CD4-positive, CD25-positive, alpha-beta regulatory T cell (primary cell): ENCODE measurements at regions not wholly inside any gene's neighbourhood (a gene's known extent, or its start where the extent isn't known, plus 50 kb on each side); places are given as distances from the start of the nearest gene placed in this dataset.

Source experiments
- ATAC-seq, 2 donors: fragments of 150-1000 bp; cut with Tn5 transposase; one replicate each; pipeline ENCODE4 v1.10.0; 2021; ENCODE audit warnings: low read depth in 2 of 2, moderate number of reproducible peaks in 2 of 2, moderate library complexity in 1 of 2
- DNase-seq, 3 donors: peaks; one replicate each; pipeline versions ENCODE4 v3.0.0 to v3.0.0-alpha.2; 2012 to 2022; ENCODE audit warnings: mixed read lengths in 1 of 3
- H3K27ac ChIP-seq: one replicate; pipeline ENCODE4 v1.7.0; 2013; ENCODE audit warnings: mild to moderate bottlenecking, low read length; ENCODE audit not compliant: insufficient read depth, poor library complexity, severe bottlenecking
- H3K27me3 ChIP-seq: one replicate; pipeline ENCODE4 v1.7.0; 2013; ENCODE audit warnings: low read length; ENCODE audit not compliant: control insufficient read depth, insufficient read depth
- H3K36me3 ChIP-seq: one replicate; pipeline ENCODE4 v1.7.0; 2013; ENCODE audit warnings: mild to moderate bottlenecking, low read length, moderate library complexity; ENCODE audit not compliant: control insufficient read depth, insufficient read depth
- H3K4me1 ChIP-seq: 2 replicates; pipeline ENCODE4 v1.7.0; 2013; ENCODE audit warnings: mild to moderate bottlenecking, low read length; ENCODE audit not compliant: insufficient read depth, control insufficient read depth, poor library complexity, severe bottlenecking
- H3K4me3 ChIP-seq: one replicate; pipeline ENCODE4 v1.7.0; 2013; ENCODE audit warnings: low read depth, mild to moderate bottlenecking, low read length, moderate library complexity
- H3K9me3 ChIP-seq, 2 experiments: 1 replicate in 1 of 2; 2 replicates in 1 of 2; pipeline ENCODE4 v1.7.0; 2013; ENCODE audit warnings: low read length in 2 of 2, mild to moderate bottlenecking in 1 of 2, moderate library complexity in 1 of 2; ENCODE audit not compliant: control insufficient read depth in 2 of 2
- H3K27ac Mint-ChIP-seq, 3 donors: one replicate each; pipeline ENCODE4 v1.8.0; 2020 to 2022; ENCODE audit warnings: mild to moderate bottlenecking in 3 of 3, mixed read lengths in 3 of 3, moderate library complexity in 2 of 3
- H3K27me3 Mint-ChIP-seq: one replicate; pipeline ENCODE4 v1.8.0; 2022; ENCODE audit warnings: mild to moderate bottlenecking, mixed read lengths
- H3K36me3 Mint-ChIP-seq: one replicate; pipeline ENCODE4 v1.8.0; 2020; ENCODE audit warnings: mixed read lengths
- H3K4me1 Mint-ChIP-seq, 4 donors: one replicate each; pipeline ENCODE4 v1.8.0; 2020 to 2022; ENCODE audit warnings: mixed read lengths in 4 of 4, mild to moderate bottlenecking in 1 of 4
- H3K4me3 Mint-ChIP-seq, 4 donors: one replicate each; pipeline ENCODE4 v1.8.0; 2020 to 2022; ENCODE audit warnings: mild to moderate bottlenecking in 4 of 4, mixed read lengths in 4 of 4, moderate library complexity in 3 of 4
- H3K9me3 Mint-ChIP-seq, 7 donors: one replicate each; pipeline ENCODE4 v1.8.0; 2020 to 2022; ENCODE audit warnings: mixed read lengths in 7 of 7, mild to moderate bottlenecking in 3 of 7, moderate library complexity in 2 of 7

DNA sequence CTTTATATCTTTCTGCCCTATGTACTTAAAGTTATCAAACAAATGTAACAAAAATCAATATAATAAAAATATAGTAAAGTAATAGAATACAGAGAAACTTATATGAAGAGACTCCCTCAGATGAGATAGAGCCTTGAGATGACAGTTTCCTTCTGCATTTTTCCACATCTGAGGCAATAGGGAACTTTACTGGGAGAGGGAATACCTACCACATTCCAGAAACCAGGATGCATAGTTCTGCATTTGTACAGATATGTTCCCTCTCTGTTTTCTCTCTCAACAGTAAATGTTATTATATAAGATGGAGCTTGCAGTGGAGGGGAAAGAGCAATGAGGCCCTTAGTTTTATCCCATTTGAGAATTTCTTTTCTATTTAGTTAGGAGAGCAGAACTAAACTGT lies 109.6 kb upstream of the KCNN2 start:
- Mint-ChIP-seq H3K9me3 (peaks cover 0 to 4% (median 2%) of the 10 kb centered on the region in 7 donors), H3K27me3 (no peaks in the 10 kb centered on the region), H3K4me3 (no peak overlapping the region), H3K4me1 (no peaks in the 10 kb centered on the region), H3K27ac (no peak overlapping the region), H3K36me3 (no peaks in the 10 kb centered on the region)
- Histone ChIP-seq H3K9me3 (no peaks in the 10 kb centered on the region), H3K27ac (no peak overlapping the region), H3K4me1 (no peaks in the 10 kb centered on the region), H3K36me3 (no peaks in the 10 kb centered on the region), H3K27me3 (no peaks in the 10 kb centered on the region), H3K4me3 (no peak overlapping the region)
- DNase-seq, result no peak
- ATAC-seq, result no peak

DNA sequence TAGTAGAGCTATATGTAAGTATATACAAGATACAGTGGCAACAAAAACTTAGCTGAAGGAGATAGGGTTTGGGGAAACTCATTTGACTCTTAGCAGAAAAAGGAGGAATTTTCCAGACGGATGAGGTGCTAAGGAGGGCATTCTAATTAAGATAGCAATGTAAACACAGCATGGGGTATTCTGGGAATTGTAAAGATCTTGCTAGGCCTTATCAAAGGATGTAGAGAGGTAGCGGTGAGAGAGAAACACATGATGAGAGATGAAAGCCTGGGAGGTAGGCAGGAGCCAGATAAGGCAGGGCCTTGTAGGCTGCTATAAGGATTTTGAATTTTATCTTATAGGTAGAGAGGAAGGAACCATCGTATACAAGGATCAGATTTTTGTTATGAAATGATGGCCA lies 106.6 kb upstream of the KCNN2 start:
- Histone ChIP-seq H3K4me1 (no peaks in the 10 kb centered on the region), H3K27ac (no peak overlapping the region), H3K36me3 (no peaks in the 10 kb centered on the region), H3K9me3 (no peaks in the 10 kb centered on the region), H3K4me3 (no peak overlapping the region), H3K27me3 (no peaks in the 10 kb centered on the region)
- no peaks in the 10 kb centered on the region for H3K4me1 Mint-ChIP-seq
- DNase-seq (no peak), ATAC-seq (no peak)
- H3K4me3 Mint-ChIP-seq, result no peak overlapping the region
- H3K27me3 Mint-ChIP-seq, result no peaks in the 10 kb centered on the region
- peaks cover 0 to 11% (median 1%) of the 10 kb centered on the region in 7 donors for H3K9me3 Mint-ChIP-seq
- no peaks in the 10 kb centered on the region for H3K36me3 Mint-ChIP-seq
- no peak overlapping the region for H3K27ac Mint-ChIP-seq

DNA sequence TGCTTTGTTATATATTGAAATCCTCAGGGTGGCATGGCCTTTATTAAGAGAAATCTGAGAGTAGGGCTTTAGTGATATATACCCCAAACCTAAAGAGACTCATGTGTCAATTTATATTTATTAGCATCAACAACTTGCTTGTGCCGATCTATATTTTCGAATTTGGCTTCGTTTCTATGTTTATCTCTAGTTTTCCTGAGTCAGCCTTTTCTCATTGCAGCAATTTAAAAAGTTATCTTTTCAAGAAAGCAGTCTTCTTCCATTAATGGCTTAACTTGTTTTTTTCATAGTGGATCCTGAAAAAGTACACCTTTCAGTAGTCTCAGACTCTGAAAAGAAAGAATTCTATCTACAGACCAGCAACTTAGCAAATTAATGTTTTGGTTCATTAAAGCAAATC lies 99.9 kb upstream of the KCNN2 start:
- no peak overlapping the region for H3K27ac ChIP-seq
- H3K36me3 ChIP-seq, result no peaks in the 10 kb centered on the region
- no peak overlapping the region for H3K27ac Mint-ChIP-seq

DNA sequence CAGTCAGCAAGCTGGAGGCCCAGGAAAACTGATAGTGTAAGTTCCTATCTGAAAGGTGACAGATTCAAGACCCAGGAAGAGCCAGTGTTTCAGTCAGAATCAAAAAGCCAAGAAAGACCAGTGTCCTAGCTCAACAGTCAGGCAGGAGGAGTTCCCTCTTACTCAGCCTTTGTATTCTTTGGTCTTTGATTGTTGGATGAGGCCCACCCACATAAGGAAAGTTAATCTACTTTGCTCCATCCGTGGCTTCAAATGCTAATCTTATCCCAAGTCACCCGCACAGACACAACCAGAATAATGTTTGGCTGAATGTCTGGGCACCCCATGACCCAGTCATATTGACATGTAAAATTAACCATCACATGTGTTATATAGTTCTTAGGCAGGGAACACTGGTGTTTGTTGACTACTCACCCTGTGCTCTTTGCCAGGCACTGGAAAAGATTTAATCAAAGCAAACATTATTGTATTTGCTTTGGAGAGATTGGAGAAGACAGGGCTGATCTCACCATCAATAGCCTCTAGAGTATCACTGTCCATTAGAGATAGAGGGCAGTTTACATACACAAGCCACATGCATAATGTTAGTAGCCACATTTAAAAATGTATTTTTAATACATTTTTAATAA lies 96.3 kb upstream of the KCNN2 start:
- H3K4me3 ChIP-seq, result no peak overlapping the region
- H3K27ac Mint-ChIP-seq, result no peak overlapping the region
- H3K27me3 Mint-ChIP-seq, result no peaks in the 10 kb centered on the region
- H3K9me3 ChIP-seq, result no peaks in the 10 kb centered on the region
- no peaks in the 10 kb centered on the region for H3K4me1 Mint-ChIP-seq
- DNase-seq, result no peak
- H3K4me3 Mint-ChIP-seq, result no peak overlapping the region
- H3K27ac ChIP-seq, result no peak overlapping the region
- H3K36me3 Mint-ChIP-seq, result no peaks in the 10 kb centered on the region
- H3K36me3 ChIP-seq, result no peaks in the 10 kb centered on the region
- H3K4me1 ChIP-seq, result no peaks in the 10 kb centered on the region
- H3K27me3 ChIP-seq, result no peaks in the 10 kb centered on the region
- ATAC-seq, result no peak
- H3K9me3 Mint-ChIP-seq, result peaks cover 0 to 4% (median 0%) of the 10 kb centered on the region in 7 donors

More for the DNA sequence above, 99.9 kb upstream of the KCNN2 start:
- Mint-ChIP-seq H3K36me3 (no peaks in the 10 kb centered on the region), H3K4me1 (no peaks in the 10 kb centered on the region), H3K4me3 (no peak overlapping the region), H3K9me3 (peaks cover 0 to 14% (median 0%) of the 10 kb centered on the region in 7 donors), H3K27me3 (no peaks in the 10 kb centered on the region)
- Histone ChIP-seq H3K4me1 (no peaks in the 10 kb centered on the region), H3K4me3 (no peak overlapping the region), H3K27me3 (no peaks in the 10 kb centered on the region), H3K9me3 (no peaks in the 10 kb centered on the region)
- DNase-seq (no peak), ATAC-seq (no peak)

DNA sequence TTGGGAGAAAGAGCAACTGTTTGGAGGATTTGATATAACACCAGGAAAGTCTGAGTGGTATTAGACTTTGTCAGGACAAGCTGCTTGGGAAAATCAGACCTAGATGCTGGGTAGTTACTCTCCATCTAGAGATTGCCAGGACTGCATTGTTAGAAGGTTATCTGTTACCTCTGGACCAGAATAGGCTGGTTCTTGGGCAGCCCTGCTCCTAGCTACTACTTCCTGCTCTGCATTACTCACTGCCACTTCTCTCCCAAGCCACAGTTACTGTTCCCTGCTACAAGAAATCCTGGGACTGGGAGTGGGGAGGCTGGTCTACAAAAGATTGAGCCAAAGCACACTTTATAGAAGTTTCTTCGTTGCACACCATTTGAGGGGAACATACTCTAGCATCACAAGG lies 95.5 kb upstream of the KCNN2 start:
- ATAC-seq (no peak), DNase-seq (no peak)
- Histone ChIP-seq H3K27ac (no peak overlapping the region), H3K36me3 (no peaks in the 10 kb centered on the region), H3K4me3 (no peak overlapping the region), H3K27me3 (no peaks in the 10 kb centered on the region), H3K4me1 (no peaks in the 10 kb centered on the region), H3K9me3 (no peaks in the 10 kb centered on the region)
- no peaks in the 10 kb centered on the region for H3K27me3 Mint-ChIP-seq
- no peak overlapping the region for H3K27ac Mint-ChIP-seq
- H3K4me3 Mint-ChIP-seq, result no peak overlapping the region
- H3K36me3 Mint-ChIP-seq, result no peaks in the 10 kb centered on the region
- no peaks in the 10 kb centered on the region for H3K4me1 Mint-ChIP-seq
- H3K9me3 Mint-ChIP-seq, result peaks cover 0 to 4% (median 0%) of the 10 kb centered on the region in 7 donors

DNA sequence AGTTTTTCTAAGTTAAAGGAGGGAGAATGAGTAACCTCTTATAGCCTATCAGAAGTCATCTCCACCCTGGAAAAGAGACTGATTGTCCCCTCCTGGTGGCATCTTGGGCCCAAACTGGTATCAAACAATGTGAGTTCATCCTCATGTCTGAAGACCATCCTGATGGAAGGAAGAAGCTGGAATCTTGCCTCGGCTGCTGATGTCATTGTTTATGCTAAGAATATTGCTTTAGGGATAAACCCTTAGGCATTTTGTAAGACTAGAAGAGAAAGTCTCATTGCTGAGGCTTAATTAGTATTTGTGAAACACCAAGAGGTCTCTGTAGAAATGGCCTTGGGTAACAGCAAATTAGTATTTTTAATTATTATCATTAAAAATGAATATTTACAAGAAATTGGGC lies 65.7 kb upstream of the KCNN2 start:
- Mint-ChIP-seq H3K27ac (no peak overlapping the region), H3K9me3 (peaks cover 0 to 11% (median 2%) of the 10 kb centered on the region in 7 donors), H3K4me1 (no peaks in the 10 kb centered on the region), H3K4me3 (peak overlapping the region in 1 of 4 donors; percentile 38), H3K36me3 (no peaks in the 10 kb centered on the region), H3K27me3 (no peaks in the 10 kb centered on the region)
- Histone ChIP-seq H3K27me3 (no peaks in the 10 kb centered on the region), H3K4me1 (no peaks in the 10 kb centered on the region), H3K4me3 (no peak overlapping the region), H3K36me3 (no peaks in the 10 kb centered on the region), H3K27ac (no peak overlapping the region), H3K9me3 (no peaks in the 10 kb centered on the region)
- DNase-seq (no peak), ATAC-seq (no peak)

DNA sequence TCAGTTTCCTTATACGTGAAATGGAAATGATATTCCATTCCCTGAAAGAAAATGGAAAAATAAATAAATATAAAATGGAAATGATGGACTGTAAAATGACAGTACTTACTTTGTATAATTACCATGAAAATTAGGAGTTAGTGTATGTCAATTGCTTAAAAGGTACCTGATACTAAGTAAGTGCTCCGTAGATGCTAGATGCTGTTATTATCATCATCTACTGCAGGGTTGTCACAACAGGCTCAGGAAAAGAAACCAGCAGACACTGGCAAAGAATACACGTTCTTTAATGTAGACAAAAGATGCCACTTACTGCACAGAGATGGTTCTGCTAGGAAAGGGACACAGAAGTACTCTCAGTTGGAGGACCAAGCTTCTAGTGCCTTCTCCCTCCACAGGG lies 64.0 kb upstream of the KCNN2 start:
- Histone ChIP-seq H3K27me3 (no peaks in the 10 kb centered on the region), H3K27ac (no peak overlapping the region), H3K9me3 (no peaks in the 10 kb centered on the region), H3K36me3 (no peaks in the 10 kb centered on the region), H3K4me1 (no peaks in the 10 kb centered on the region), H3K4me3 (no peak overlapping the region)
- Mint-ChIP-seq H3K4me1 (no peaks in the 10 kb centered on the region), H3K4me3 (no peak overlapping the region), H3K9me3 (peaks cover 0 to 9% (median 0%) of the 10 kb centered on the region in 7 donors), H3K36me3 (no peaks in the 10 kb centered on the region), H3K27me3 (peaks cover 4% of the 10 kb centered on the region), H3K27ac (no peak overlapping the region)
- ATAC-seq (no peak), DNase-seq (no peak)

DNA sequence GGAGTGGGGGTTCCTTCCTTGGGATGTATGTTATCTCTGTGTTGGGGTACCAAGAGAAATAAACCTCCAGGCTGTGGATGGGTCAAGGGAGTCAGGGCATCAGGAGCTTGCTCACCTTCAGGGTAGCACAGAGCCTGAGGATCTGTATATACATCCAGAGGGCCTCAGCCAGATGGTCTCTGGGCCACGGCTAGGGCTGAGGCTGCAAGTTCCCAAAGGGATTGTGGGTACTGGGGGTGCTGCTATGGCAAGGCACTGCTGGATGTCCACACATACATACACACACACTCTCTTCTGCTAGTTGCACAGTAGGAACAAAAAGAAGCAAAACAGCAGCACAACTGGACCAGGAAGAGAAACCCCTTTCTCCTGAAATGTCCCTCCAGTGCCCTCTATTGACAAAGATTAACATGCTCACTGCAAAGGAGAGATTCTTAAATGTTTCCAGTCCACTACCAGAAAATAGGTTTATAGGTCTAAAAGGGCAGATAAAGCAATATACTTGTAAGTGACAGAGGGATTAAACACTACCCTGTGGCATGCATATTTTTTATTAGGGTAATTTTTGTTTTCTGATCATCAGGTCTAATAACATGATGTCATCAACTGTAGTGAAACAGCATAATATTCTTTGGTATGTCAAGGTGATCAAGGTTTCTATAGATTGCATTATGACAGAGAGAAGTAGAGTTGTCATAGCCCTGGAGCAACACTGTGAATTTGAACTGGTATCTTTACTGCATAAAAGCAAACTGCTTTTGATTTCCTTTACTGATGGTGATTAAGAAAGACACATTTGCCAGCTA lies 56.3 kb upstream of the KCNN2 start:
- Histone ChIP-seq H3K27me3 (no peaks in the 10 kb centered on the region), H3K27ac (no peak overlapping the region), H3K9me3 (no peaks in the 10 kb centered on the region), H3K36me3 (no peaks in the 10 kb centered on the region), H3K4me3 (no peak overlapping the region), H3K4me1 (no peaks in the 10 kb centered on the region)
- no peaks in the 10 kb centered on the region for H3K4me1 Mint-ChIP-seq
- ATAC-seq (no peak), DNase-seq (no peak)
- H3K36me3 Mint-ChIP-seq, result no peaks in the 10 kb centered on the region
- H3K27me3 Mint-ChIP-seq, result peaks cover 4% of the 10 kb centered on the region
- peaks cover 0 to 4% (median 0%) of the 10 kb centered on the region in 7 donors for H3K9me3 Mint-ChIP-seq
- no peak overlapping the region for H3K27ac Mint-ChIP-seq
- no peak overlapping the region for H3K4me3 Mint-ChIP-seq
